Fibroblast of peridontal ligament (primary cell): ENCODE measurements at regions not wholly inside any gene's neighbourhood (a gene's known extent, or its start where the extent isn't known, plus 50 kb on each side); places are given as distances from the start of the nearest gene placed in this dataset.
A peak's percentile ranks its signal among the peaks of the same experiment; 100 is the strongest.

Source experiments
- DNase-seq: peaks from one replicate; pipeline ENCODE4 v3.0.0-alpha.2; 2010; ENCODE audit errors: extremely low read depth

- DNase-seq = no peak
These were observed 217.9 kb downstream of the SOX4 start for GRCh38 chr6:21811484-21811883.

- no peak for DNase-seq
These were observed 222.7 kb downstream of the SOX4 start for GRCh38 chr6:21816231-21816630.

- no peak for DNase-seq
These were observed 226.9 kb downstream of the SOX4 start for GRCh38 chr6:21820442-21820841.

- DNase-seq = no peak
These were observed 229.8 kb downstream of the SOX4 start for GRCh38 chr6:21823371-21823770.

GRCh38 chr6:21824431-21825177 lies 231.1 kb downstream of the SOX4 start:
- no peak for DNase-seq

- DNase-seq = no peak
These were observed 232.5 kb downstream of the SOX4 start for GRCh38 chr6:21826023-21826422.

- DNase-seq = no peak
These were observed 233.4 kb downstream of the SOX4 start for GRCh38 chr6:21826904-21827303.

- DNase-seq = no peak
These were observed 234.1 kb downstream of the SOX4 start for GRCh38 chr6:21827425-21828202.

GRCh38 chr6:21828704-21829103 lies 235.2 kb downstream of the SOX4 start:
- DNase-seq = no peak

- DNase-seq = no peak
These were observed 235.6 kb downstream of the SOX4 start for GRCh38 chr6:21829126-21829525.

GRCh38 chr6:21831521-21832291 lies 238.2 kb downstream of the SOX4 start:
- DNase-seq = peak; percentile 90

- peak; percentile 80 for DNase-seq
These were observed 242.7 kb downstream of the SOX4 start for GRCh38 chr6:21836277-21836676.

- no peak for DNase-seq
These were observed 243.3 kb downstream of the SOX4 start for GRCh38 chr6:21836772-21837425.

- no peak for DNase-seq
These were observed 246.9 kb downstream of the SOX4 start for GRCh38 chr6:21840428-21840827.

- DNase-seq = no peak
These were observed 249.5 kb downstream of the SOX4 start for GRCh38 chr6:21842875-21843645.

GRCh38 chr6:21844120-21844917 lies 250.8 kb downstream of the SOX4 start:
- no peak for DNase-seq

- no peak for DNase-seq
These were observed 251.5 kb downstream of the SOX4 start for GRCh38 chr6:21845018-21845417.

GRCh38 chr6:21845439-21846140 lies 252.0 kb downstream of the SOX4 start:
- DNase-seq = no peak

GRCh38 chr6:21846541-21847451 lies 253.2 kb downstream of the SOX4 start:
- no peak for DNase-seq
